ENCODE measurements at regions not wholly inside any gene's neighbourhood (a gene's known extent, or its start where the extent isn't known, plus 50 kb on each side); places are given as distances from the start of the nearest gene placed in this dataset.

DNA sequence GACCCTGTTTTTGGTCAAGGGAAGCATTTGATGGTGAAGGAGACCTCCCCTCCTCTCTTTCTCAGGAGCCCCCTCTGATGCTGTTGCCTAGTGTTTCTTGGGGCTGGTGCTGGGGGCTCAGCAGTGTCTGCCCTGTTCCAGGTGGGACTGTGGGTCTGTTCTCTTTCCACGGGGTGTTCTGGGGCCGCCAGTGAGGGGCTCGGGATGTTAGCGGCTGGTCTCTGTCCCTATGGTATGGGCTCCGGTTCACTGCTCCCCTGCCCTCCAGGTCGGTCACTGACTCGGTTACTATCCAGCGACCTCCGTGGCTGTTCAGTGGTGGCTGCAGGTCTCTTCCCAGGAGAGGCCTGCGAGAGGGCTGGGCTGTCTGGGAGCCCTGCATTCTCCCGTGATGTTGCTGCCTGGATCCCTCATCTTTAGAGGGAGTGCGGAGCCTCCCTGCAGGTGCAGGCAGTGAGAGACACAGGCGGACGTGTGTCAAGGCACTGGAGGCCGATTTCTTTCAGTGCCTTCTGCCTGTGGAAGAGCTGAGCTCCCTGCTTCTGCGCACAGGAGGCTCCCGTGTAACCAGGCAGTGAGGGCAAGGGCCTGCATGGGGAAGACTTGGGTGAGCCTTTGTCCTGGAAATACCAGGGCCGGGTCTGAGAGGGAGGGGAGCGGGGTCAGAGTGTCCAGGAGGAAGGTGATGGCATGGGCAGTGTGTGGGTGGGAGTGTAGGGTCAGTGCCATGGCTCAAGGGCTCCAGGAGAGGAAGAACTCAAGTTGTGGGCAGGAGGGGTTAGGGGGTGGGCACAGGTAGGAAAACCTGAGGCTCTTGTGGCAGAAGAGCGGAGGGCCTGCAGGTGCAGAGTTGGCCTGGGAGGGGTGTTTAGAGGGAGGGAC, 362.6 kb downstream of the TMEM121 start (continued):
- TF ChIP-seq, protein P1, sequence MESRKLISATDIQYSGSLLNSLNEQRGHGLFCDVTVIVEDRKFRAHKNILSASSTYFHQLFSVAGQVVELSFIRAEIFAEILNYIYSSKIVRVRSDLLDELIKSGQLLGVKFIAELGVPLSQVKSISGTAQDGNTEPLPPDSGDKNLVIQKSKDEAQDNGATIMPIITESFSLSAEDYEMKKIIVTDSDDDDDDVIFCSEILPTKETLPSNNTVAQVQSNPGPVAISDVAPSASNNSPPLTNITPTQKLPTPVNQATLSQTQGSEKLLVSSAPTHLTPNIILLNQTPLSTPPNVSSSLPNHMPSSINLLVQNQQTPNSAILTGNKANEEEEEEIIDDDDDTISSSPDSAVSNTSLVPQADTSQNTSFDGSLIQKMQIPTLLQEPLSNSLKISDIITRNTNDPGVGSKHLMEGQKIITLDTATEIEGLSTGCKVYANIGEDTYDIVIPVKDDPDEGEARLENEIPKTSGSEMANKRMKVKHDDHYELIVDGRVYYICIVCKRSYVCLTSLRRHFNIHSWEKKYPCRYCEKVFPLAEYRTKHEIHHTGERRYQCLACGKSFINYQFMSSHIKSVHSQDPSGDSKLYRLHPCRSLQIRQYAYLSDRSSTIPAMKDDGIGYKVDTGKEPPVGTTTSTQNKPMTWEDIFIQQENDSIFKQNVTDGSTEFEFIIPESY (IDR thresholded peaks at IDR 0.05), result no peak

DNA sequence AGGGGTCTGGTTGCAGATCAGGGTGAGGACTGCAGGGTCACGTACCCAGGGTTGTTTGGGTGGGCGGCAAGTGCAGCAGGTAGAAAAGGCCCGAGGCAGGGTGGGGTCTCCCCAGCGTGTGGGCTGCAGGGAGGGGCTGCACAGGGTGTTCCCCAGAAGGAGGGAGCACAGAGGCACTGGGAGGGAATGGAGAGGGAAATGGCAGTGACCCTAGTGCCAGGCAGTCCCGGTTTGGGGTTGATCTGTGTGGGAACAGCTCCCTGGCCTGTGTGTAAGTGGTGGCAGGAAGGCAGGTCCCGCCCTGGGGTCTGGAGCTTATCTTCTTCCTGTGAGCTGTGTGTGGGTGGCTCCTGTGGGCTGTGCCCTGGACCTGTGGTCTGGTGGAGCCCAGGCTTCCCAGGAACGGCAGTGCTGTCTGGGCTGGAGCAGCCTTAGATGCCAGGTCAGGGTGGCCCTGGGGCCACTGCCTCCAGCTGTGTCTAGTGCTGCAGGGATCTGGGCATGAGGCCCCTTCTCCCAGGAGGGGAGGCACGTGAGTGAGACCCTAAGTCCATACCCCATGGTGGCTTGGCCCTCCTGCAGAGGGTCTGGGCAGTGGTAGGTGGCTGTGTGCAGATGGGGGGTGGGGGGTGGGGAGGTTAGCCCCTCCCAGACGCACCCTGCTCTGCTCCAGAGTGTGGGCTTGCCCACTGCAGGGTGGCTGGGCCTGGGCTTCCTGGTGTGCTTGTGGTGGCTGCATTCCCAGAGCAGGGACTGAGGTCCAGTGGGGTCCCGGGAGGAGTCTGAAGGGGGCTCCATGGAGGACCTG, 363.5 kb downstream of the TMEM121 start:
- no peak overlapping the region for H3K9ac ChIP-seq (ENCODE audit: low read depth in 1 of 2, low read length in 2 of 2)
- H3K9me3 ChIP-seq (ENCODE audit: control insufficient read depth in 4 of 4, low read length in 3 of 4), result no peaks in the 10 kb centered on the region
- H3K36me3 ChIP-seq (ENCODE audit: control insufficient read depth in 4 of 4, insufficient read depth in 3 of 4, low read depth in 1 of 4, low read length in 3 of 4), result no peaks in the 10 kb centered on the region
- TF ChIP-seq, protein P2, sequence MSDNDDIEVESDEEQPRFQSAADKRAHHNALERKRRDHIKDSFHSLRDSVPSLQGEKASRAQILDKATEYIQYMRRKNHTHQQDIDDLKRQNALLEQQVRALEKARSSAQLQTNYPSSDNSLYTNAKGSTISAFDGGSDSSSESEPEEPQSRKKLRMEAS (IDR thresholded peaks at IDR 0.05), result no peak
- TF ChIP-seq, protein P3, sequence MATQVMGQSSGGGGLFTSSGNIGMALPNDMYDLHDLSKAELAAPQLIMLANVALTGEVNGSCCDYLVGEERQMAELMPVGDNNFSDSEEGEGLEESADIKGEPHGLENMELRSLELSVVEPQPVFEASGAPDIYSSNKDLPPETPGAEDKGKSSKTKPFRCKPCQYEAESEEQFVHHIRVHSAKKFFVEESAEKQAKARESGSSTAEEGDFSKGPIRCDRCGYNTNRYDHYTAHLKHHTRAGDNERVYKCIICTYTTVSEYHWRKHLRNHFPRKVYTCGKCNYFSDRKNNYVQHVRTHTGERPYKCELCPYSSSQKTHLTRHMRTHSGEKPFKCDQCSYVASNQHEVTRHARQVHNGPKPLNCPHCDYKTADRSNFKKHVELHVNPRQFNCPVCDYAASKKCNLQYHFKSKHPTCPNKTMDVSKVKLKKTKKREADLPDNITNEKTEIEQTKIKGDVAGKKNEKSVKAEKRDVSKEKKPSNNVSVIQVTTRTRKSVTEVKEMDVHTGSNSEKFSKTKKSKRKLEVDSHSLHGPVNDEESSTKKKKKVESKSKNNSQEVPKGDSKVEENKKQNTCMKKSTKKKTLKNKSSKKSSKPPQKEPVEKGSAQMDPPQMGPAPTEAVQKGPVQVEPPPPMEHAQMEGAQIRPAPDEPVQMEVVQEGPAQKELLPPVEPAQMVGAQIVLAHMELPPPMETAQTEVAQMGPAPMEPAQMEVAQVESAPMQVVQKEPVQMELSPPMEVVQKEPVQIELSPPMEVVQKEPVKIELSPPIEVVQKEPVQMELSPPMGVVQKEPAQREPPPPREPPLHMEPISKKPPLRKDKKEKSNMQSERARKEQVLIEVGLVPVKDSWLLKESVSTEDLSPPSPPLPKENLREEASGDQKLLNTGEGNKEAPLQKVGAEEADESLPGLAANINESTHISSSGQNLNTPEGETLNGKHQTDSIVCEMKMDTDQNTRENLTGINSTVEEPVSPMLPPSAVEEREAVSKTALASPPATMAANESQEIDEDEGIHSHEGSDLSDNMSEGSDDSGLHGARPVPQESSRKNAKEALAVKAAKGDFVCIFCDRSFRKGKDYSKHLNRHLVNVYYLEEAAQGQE (IDR thresholded peaks at IDR 0.05), result no peak
- no peak for TF ChIP-seq HNF4G (IDR thresholded peaks at IDR 0.05)
- no peak for TF ChIP-seq JUND (IDR thresholded peaks at IDR 0.05)
- no peak for TF ChIP-seq HNF4A (conservative IDR thresholded peaks at IDR 0.05)
- TF ChIP-seq, protein P4, sequence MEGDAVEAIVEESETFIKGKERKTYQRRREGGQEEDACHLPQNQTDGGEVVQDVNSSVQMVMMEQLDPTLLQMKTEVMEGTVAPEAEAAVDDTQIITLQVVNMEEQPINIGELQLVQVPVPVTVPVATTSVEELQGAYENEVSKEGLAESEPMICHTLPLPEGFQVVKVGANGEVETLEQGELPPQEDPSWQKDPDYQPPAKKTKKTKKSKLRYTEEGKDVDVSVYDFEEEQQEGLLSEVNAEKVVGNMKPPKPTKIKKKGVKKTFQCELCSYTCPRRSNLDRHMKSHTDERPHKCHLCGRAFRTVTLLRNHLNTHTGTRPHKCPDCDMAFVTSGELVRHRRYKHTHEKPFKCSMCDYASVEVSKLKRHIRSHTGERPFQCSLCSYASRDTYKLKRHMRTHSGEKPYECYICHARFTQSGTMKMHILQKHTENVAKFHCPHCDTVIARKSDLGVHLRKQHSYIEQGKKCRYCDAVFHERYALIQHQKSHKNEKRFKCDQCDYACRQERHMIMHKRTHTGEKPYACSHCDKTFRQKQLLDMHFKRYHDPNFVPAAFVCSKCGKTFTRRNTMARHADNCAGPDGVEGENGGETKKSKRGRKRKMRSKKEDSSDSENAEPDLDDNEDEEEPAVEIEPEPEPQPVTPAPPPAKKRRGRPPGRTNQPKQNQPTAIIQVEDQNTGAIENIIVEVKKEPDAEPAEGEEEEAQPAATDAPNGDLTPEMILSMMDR (IDR thresholded peaks at IDR 0.05; ENCODE audit: low read depth, low read length, missing input control), result no peak
- no peak for TF ChIP-seq YY1 (IDR thresholded peaks at IDR 0.05)
- no peak for TF ChIP-seq EGR1 (IDR thresholded peaks at IDR 0.05; ENCODE audit: low read depth in 2 of 2)
- TF ChIP-seq TAF1 (conservative IDR thresholded peaks at IDR 0.05), result no peak
- TF ChIP-seq RXRA (IDR thresholded peaks at IDR 0.05), result no peak
- TF ChIP-seq, protein P5, sequence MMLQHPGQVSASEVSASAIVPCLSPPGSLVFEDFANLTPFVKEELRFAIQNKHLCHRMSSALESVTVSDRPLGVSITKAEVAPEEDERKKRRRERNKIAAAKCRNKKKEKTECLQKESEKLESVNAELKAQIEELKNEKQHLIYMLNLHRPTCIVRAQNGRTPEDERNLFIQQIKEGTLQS (IDR thresholded peaks at IDR 0.05), result no peak
- no peak for TF ChIP-seq GABPA (IDR thresholded peaks at IDR 0.05 in 1 of 2, conservative IDR thresholded peaks at IDR 0.05 in 1 of 2)
- TF ChIP-seq, protein P1 (IDR thresholded peaks at IDR 0.05), result no peak
- no peak overlapping the region for H3K27ac ChIP-seq (ENCODE audit: low read depth in 1 of 2, low read length in 2 of 2)
- H3K4me1 ChIP-seq (ENCODE audit: control insufficient read depth in 4 of 4, insufficient read depth in 4 of 4, low read length in 3 of 4), result no peaks in the 10 kb centered on the region
- DNase-seq (ENCODE audit: low spot score), result no peak
- 56% methylated on average over 10 of the region's 10 CpGs for WGBS
- no peaks in the 10 kb centered on the region for H3K27me3 ChIP-seq (ENCODE audit: control insufficient read depth in 4 of 4, insufficient read depth in 4 of 4, low read length in 3 of 4)
- H3K4me3 ChIP-seq (ENCODE audit: low read depth in 1 of 3, low read length in 3 of 3), result no peak overlapping the region
